Activated CD4-positive, alpha-beta memory T cell treated with anti-CD3 and anti-CD28 coated beads for 36 hours (primary cell): ENCODE measurements at regions not wholly inside any gene's neighbourhood (a gene's known extent, or its start where the extent isn't known, plus 50 kb on each side); places are given as distances from the start of the nearest gene placed in this dataset.
"Not testable (repeated sequence)": the region's sequence is repeated elsewhere in the genome, so short reads cannot be mapped to it uniquely, and the experiment has no call there.

ENCODE experiments used
- CTCF ChIA-PET: fragments of 350-600 bp; sonication (Branson Sonifier 250); formaldehyde crosslinking; loops from one replicate; lab custom pipeline; 2021; ENCODE audit warnings: antibody characterized with exemption, inconsistent platforms; lab: Charles Lee
- POLR2A ChIA-PET: fragments of 350-600 bp; sonication (Branson Sonifier 250); formaldehyde crosslinking; loops from one replicate; lab custom pipeline; 2021; ENCODE audit warnings: antibody characterized with exemption; lab: Charles Lee
- DNase-seq: peaks from one replicate; pipeline ENCODE4 v3.0.0-alpha.2; 2020
- H3K27ac Mint-ChIP-seq: one replicate; pipeline ENCODE4 v1.8.0; 2021; ENCODE audit warnings: mixed read lengths
- H3K27me3 Mint-ChIP-seq: one replicate; pipeline ENCODE4 v1.8.0; 2021; ENCODE audit warnings: mixed read lengths
- H3K36me3 Mint-ChIP-seq: one replicate; pipeline ENCODE4 v1.8.0; 2021; ENCODE audit warnings: mixed read lengths
- H3K4me1 Mint-ChIP-seq: one replicate; pipeline ENCODE4 v1.8.0; 2021; ENCODE audit warnings: low read depth, mixed read lengths
- H3K4me3 Mint-ChIP-seq: one replicate; pipeline ENCODE4 v1.8.0; 2021; ENCODE audit warnings: mild to moderate bottlenecking, mixed read lengths
- H3K9me3 Mint-ChIP-seq: one replicate; pipeline ENCODE4 v1.8.0; 2021; ENCODE audit warnings: mixed read lengths
- intact Hi-C: fragments of 100-400 bp; cut with micrococcal nuclease; formaldehyde crosslinking; loops from one replicate; pipeline ENCODE4 v1.15.1; 2023

- no peaks in the 10 kb centered on the region for H3K36me3 Mint-ChIP-seq
- ChIA-PET POLR2A (no interaction called here), CTCF (no interaction called here)
- H3K4me3 Mint-ChIP-seq = no peak overlapping the region
- H3K4me1 Mint-ChIP-seq = no peaks in the 10 kb centered on the region
- intact Hi-C loops = no loop called here
- no peak overlapping the region for H3K27ac Mint-ChIP-seq
- peaks cover 15% of the 10 kb centered on the region for H3K9me3 Mint-ChIP-seq
- no peaks in the 10 kb centered on the region for H3K27me3 Mint-ChIP-seq
- no peak for DNase-seq
Measured at GRCh38 chr6:65997539-65997938, 290.5 kb upstream of the EYS start.

GRCh38 chr6:65996096-65996495 lies 289.1 kb upstream of the EYS start:
- no peaks in the 10 kb centered on the region for H3K27me3 Mint-ChIP-seq
- H3K9me3 Mint-ChIP-seq = peaks cover 12% of the 10 kb centered on the region
- ChIA-PET POLR2A (no interaction called here), CTCF (no interaction called here)
- intact Hi-C loops = no loop called here
- no peaks in the 10 kb centered on the region for H3K36me3 Mint-ChIP-seq
- H3K4me3 Mint-ChIP-seq = no peak overlapping the region
- no peak for DNase-seq
- no peaks in the 10 kb centered on the region for H3K4me1 Mint-ChIP-seq
- H3K27ac Mint-ChIP-seq = no peak overlapping the region

DNA sequence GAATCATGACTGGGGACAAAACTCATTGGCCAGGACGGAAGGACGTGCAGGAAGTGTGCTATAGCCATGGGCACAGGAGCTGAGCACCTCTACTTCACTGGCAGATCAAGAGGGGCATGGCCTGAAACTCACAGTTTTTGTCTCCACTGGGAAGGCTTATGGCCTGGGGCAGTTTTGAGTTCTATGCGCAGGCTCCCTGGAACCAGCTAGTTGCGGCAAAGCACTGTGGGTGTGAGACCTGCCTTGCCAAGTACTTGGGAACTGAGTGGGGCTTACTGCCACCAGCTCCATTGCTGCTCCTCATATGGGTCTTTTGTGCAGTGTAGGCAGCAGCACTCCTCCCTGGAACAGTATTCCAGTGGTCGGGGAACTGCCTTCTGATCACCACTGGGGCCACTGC lies 282.6 kb upstream of the EYS start:
- ChIA-PET CTCF (no interaction called here), POLR2A (no interaction called here)
- Mint-ChIP-seq H3K4me1 (no peaks in the 10 kb centered on the region), H3K4me3 (no peak overlapping the region), H3K27me3 (no peaks in the 10 kb centered on the region), H3K9me3 (peaks cover 24% of the 10 kb centered on the region), H3K36me3 (no peaks in the 10 kb centered on the region), H3K27ac (no peak overlapping the region)
- intact Hi-C loops = no loop called here
- DNase-seq = no peak

DNA sequence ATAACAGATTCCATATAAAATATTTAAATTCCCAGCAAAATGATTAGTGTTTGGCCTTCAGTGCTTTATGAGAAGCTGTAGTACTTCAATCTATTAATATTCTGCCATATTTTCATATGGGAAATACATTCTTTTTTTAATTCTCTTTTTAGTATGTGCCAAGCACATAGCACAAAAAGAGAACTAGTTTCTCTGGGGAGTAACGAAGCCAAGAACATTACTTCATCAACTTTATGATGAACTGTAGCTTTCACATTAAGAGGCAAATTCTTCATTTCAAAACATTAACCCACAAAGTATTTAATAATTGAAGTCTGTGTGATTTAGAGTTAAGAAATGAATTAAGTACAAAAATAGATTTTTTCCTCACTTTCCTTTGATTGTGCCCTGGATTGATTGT lies 281.0 kb upstream of the EYS start:
- intact Hi-C loops = no loop called here
- Mint-ChIP-seq H3K27me3 (no peaks in the 10 kb centered on the region), H3K4me1 (no peaks in the 10 kb centered on the region), H3K9me3 (peaks cover 24% of the 10 kb centered on the region), H3K27ac (no peak overlapping the region), H3K4me3 (no peak overlapping the region), H3K36me3 (no peaks in the 10 kb centered on the region)
- ChIA-PET POLR2A (no interaction called here), CTCF (no interaction called here)
- no peak for DNase-seq

GRCh38 chr6:65984089-65984488 lies 277.1 kb upstream of the EYS start:
- H3K9me3 Mint-ChIP-seq = peaks cover 28% of the 10 kb centered on the region
- DNase-seq = no peak
- H3K4me1 Mint-ChIP-seq = no peaks in the 10 kb centered on the region
- no peaks in the 10 kb centered on the region for H3K36me3 Mint-ChIP-seq
- intact Hi-C loops = no loop called here
- ChIA-PET CTCF (no interaction called here), POLR2A (no interaction called here)
- H3K27me3 Mint-ChIP-seq = no peaks in the 10 kb centered on the region
- no peak overlapping the region for H3K4me3 Mint-ChIP-seq
- no peak overlapping the region for H3K27ac Mint-ChIP-seq

GRCh38 chr6:65979120-65979519 lies 272.1 kb upstream of the EYS start:
- Mint-ChIP-seq H3K4me1 (no peaks in the 10 kb centered on the region), H3K4me3 (no peak overlapping the region), H3K9me3 (peaks cover 13% of the 10 kb centered on the region), H3K36me3 (no peaks in the 10 kb centered on the region), H3K27me3 (no peaks in the 10 kb centered on the region), H3K27ac (no peak overlapping the region)
- intact Hi-C loops = no loop called here
- no peak for DNase-seq
- POLR2A ChIA-PET = no interaction called here
- CTCF ChIA-PET = no interaction called here

GRCh38 chr6:65971252-65971651 lies 264.2 kb upstream of the EYS start:
- DNase-seq, H3K27me3 Mint-ChIP-seq, H3K4me1 Mint-ChIP-seq, H3K9me3 Mint-ChIP-seq, POLR2A ChIA-PET, intact Hi-C loops, H3K27ac Mint-ChIP-seq, H3K4me3 Mint-ChIP-seq, H3K36me3 Mint-ChIP-seq, CTCF ChIA-PET: not testable (repeated sequence)

- POLR2A ChIA-PET = no interaction called here
- no peaks in the 10 kb centered on the region for H3K36me3 Mint-ChIP-seq
- H3K9me3 Mint-ChIP-seq = peaks cover 15% of the 10 kb centered on the region
- no peak overlapping the region for H3K4me3 Mint-ChIP-seq
- intact Hi-C loops = no loop called here
- no peaks in the 10 kb centered on the region for H3K4me1 Mint-ChIP-seq
- CTCF ChIA-PET = no interaction called here
- DNase-seq = no peak
- H3K27ac Mint-ChIP-seq = no peak overlapping the region
- no peaks in the 10 kb centered on the region for H3K27me3 Mint-ChIP-seq
Measured at GRCh38 chr6:65964261-65964660, 257.2 kb upstream of the EYS start.

- Mint-ChIP-seq H3K27ac (no peak overlapping the region), H3K4me3 (no peak overlapping the region), H3K4me1 (no peaks in the 10 kb centered on the region), H3K36me3 (no peaks in the 10 kb centered on the region), H3K27me3 (no peaks in the 10 kb centered on the region), H3K9me3 (peaks cover 3% of the 10 kb centered on the region)
- intact Hi-C loops = no loop called here
- POLR2A ChIA-PET = no interaction called here
- no peak for DNase-seq
- CTCF ChIA-PET = no interaction called here
Measured at GRCh38 chr6:65955034-65955433, 248.0 kb upstream of the EYS start.

- peaks cover 2% of the 10 kb centered on the region for H3K9me3 Mint-ChIP-seq
- ChIA-PET CTCF (interaction anchor here (0.6 kb wide), 1 partner anchor 583 kb away, joined by 3 read pairs; no protein-coding TSS in a partner anchor), POLR2A (no interaction called here)
- H3K4me1 Mint-ChIP-seq = no peaks in the 10 kb centered on the region
- H3K4me3 Mint-ChIP-seq = no peak overlapping the region
- no peaks in the 10 kb centered on the region for H3K36me3 Mint-ChIP-seq
- intact Hi-C loops = no loop called here
- no peak for DNase-seq
- no peaks in the 10 kb centered on the region for H3K27me3 Mint-ChIP-seq
- no peak overlapping the region for H3K27ac Mint-ChIP-seq
Measured at GRCh38 chr6:65948062-65948461, 241.0 kb upstream of the EYS start.

DNA sequence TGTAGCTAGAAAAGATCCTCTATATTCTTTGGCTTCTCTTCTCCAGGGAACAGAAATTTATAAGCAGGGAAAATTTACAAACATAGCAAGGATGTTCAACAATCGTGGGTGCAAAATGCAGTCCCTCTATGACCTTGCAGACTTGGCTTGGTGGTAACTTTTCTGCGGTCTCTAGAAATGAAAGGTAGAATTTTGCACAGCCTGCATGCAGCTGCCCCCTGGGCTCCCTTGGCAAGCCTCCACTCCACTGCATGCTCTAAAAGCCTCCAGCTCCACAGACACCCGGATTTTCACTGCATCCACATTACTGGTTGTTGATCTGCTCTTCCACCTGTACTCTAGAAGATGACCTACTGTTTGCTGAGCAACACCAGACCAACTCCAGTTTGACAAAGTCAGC lies 236.5 kb upstream of the EYS start:
- Mint-ChIP-seq H3K4me1 (no peaks in the 10 kb centered on the region), H3K36me3 (no peaks in the 10 kb centered on the region), H3K27me3 (no peaks in the 10 kb centered on the region), H3K27ac (no peak overlapping the region), H3K4me3 (no peak overlapping the region), H3K9me3 (peaks cover 2% of the 10 kb centered on the region)
- POLR2A ChIA-PET = no interaction called here
- intact Hi-C loops = no loop called here
- DNase-seq = no peak
- CTCF ChIA-PET = no interaction called here

GRCh38 chr6:65943051-65943450 lies 236.0 kb upstream of the EYS start:
- CTCF ChIA-PET = no interaction called here
- intact Hi-C loops = no loop called here
- POLR2A ChIA-PET = no interaction called here
- no peak overlapping the region for H3K4me3 Mint-ChIP-seq
- peaks cover 5% of the 10 kb centered on the region for H3K9me3 Mint-ChIP-seq
- no peaks in the 10 kb centered on the region for H3K36me3 Mint-ChIP-seq
- H3K27ac Mint-ChIP-seq = no peak overlapping the region
- no peaks in the 10 kb centered on the region for H3K27me3 Mint-ChIP-seq
- H3K4me1 Mint-ChIP-seq = no peaks in the 10 kb centered on the region
- DNase-seq = no peak

DNA sequence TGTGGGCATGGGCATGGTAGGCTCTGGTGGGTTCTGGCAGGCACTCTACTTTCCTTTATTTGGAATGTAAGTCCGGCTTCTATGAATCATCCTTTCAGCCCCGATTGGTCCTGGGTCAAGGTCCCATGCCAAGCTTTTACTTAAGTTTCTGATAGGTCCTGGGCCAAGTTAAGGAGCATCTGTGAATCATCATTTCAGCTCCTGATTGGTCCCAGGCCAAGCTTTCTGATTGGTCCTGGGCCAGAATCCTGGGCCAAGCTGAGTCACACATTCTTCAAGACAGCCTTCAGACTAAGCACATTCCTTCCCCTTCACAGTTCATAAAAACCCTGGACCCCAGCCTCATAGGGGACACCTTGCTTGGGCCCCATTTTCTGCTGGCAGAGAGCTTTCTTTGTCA lies 231.0 kb upstream of the EYS start:
- H3K36me3 Mint-ChIP-seq = no peaks in the 10 kb centered on the region
- H3K27ac Mint-ChIP-seq = no peak overlapping the region
- no peak for DNase-seq
- intact Hi-C loops = no loop called here
- H3K27me3 Mint-ChIP-seq = no peaks in the 10 kb centered on the region
- CTCF ChIA-PET = no interaction called here
- peaks cover 6% of the 10 kb centered on the region for H3K9me3 Mint-ChIP-seq
- H3K4me3 Mint-ChIP-seq = no peak overlapping the region
- no peaks in the 10 kb centered on the region for H3K4me1 Mint-ChIP-seq
- POLR2A ChIA-PET = no interaction called here

DNA sequence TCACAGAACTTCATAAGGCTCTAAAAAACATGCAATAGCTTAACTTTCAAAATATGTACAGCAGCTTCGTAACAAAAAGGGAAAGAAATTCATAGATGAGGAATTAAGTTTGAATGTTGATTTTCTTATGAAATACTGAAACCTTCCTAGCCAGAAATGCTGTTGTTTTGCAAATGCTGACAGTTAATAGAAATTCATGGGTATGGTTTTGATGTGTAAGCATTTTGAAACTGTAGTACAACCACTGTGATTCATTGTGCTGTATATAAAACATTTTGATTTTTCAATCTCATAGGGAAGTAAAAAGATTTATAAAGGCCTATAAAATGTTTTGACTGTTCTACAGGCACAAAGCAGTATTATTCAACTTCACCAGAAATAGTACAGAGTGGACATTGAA lies 228.4 kb upstream of the EYS start:
- Mint-ChIP-seq H3K4me1 (no peaks in the 10 kb centered on the region), H3K36me3 (no peaks in the 10 kb centered on the region), H3K4me3 (no peak overlapping the region), H3K27ac (no peak overlapping the region), H3K9me3 (peaks cover 6% of the 10 kb centered on the region), H3K27me3 (no peaks in the 10 kb centered on the region)
- ChIA-PET POLR2A (no interaction called here), CTCF (interaction anchor here (0.7 kb wide), 1 partner anchor 435 kb away, joined by 3 read pairs; no protein-coding TSS in a partner anchor)
- DNase-seq = no peak
- intact Hi-C loops = no loop called here
